ENCODE measurements at regions not wholly inside any gene's neighbourhood (a gene's known extent, or its start where the extent isn't known, plus 50 kb on each side); places are given as distances from the start of the nearest gene placed in this dataset.
"Not testable (repeated sequence)": the region's sequence is repeated elsewhere in the genome, so short reads cannot be mapped to it uniquely, and the experiment has no call there.

DNA sequence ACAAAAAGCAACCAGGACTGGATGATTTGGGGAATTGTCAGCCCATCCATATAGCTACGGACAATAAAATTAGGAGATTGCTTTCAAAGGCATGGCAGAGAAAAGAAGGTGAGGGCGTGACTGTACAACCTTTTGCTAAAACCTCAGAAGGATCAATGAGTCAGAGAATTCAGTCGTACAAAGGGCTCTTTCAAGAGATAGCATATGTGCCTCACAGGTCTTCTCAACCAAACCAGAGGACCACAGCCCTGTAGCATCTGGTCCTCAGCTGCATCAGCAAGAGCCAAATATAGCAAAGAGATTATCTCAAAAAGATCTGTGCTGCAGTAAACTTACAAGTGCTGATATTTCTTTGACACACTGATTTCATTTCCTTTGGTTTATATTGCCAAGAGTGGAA is 149.9 kb upstream of the RAB6C start:
- DNase-seq = no peak

DNA sequence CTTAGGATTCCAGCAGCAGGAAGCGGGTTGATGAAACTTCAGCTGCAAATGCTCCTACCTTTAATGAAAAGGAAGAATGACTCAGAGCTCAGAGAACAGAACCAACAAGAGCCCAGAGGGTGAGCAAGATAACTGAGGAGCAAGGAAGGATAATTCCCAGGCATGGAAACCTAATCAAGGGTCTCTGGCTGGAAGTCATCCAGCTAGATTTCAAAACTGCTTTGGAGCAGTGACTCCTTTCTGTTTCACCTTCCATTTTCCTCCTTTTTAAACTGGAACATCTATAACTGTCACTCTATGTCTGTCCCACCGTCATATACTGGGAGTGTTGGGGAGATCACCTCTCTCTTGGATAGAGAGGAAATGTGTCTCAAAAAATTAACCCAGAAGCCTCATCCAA is 148.4 kb upstream of the RAB6C start:
- no peak for DNase-seq

DNA sequence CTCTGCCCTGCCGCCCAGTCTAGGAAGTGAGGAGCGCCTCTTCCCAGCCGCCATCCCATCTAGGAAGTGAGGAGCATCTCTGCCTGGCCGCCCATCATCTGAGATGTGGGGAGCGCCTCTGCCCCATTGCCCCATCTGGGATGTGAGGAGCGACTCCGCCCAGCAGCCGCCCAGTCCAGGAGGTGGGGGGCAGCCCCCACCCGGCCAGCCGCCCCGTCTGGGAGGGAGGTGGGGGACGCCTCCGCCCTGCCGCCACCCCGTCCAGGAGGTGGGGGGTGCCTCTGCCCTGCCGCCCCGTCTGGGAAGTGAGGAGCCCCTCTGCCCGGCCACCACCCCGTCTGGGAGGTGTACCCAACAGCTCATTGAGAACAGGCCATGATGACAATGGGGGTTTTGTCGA is 146.0 kb upstream of the RAB6C start:
- not testable (repeated sequence) for DNase-seq

DNA sequence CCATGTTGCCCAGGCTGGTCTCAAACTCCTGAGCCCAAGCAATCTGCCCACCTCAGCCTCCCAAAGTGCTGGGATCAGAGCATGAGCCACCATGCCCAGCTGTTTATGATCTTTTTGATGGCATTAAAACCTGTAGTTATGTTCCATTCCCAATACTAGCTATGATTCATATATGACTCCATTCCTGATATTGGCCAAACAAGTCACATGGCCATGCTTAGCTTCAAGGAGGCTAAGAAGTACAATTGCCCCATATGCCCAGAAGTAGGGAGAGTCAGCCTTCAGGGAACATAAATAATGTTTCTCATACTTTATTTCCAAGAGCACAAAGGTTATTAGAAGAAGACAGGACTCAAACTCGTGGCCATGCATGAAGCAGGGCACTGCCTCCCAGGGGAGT is 132.4 kb upstream of the RAB6C start:
- DNase-seq = no peak

DNA sequence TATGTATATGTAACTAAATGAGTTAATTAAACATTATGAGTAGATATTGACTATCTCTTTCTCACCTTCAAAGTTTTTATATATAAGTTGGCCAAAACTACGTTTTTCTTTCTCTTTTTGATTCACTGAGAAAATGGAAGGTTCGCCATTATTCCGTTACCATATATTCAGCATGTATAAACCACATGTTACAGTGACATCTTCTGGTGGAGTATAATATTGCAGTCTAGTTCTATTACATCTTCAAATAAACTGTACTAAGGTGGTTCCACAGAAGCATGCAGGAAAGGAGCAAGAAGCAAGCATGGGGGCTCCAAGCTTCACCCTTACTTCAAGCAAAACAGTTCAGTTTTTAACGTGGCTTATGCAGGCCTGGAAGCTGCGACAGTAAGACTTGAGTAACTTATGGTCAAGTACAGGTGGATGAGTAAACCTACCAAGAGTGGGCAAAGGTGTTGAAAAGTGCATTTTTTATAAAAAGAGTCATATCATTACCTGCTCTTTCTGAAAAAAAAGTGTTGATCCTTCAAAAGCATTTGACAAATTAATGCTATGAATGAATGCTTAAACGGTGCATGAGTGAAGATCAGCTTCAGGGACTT is 129.8 kb upstream of the RAB6C start:
- peak; percentile 50 for DNase-seq

DNA sequence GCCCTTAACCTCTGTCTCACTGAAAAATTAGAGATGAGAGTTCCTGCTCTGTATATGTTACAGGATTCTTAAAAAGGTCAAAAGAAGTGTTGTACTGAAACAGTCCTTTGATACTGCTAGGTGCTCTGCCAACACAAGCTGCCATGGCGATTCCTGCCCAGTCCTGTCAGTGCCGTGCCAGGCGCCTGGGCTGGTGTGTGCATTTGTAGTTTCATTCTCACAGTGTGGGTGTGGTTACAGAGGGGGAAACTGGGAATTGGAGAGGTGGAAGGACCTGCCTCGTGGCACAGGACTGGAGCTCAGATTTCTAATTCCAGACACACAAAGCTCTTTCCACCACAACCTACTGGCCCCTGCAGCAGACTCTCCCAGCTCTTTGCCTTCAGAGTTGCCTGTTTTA is 122.3 kb upstream of the RAB6C start:
- no peak for DNase-seq

DNA sequence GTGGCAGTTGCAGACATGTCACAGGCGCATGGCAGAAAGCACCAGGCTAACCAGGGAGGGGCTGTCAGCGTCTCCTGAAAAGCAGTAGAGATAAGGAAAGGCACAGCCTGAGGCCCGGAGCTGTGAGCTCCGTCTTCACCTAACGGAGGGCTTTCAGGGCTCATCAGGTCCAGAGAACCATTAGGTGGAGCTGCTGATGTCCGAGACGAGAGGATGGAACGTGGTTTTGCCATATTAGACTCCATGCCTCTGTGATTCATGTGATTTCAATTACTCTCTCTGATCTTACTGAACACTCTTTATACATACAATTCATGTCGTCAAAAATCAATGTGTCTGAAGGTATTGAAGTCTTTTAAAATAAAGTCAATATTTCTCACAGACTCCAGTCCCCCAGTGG is 120.3 kb upstream of the RAB6C start:
- DNase-seq = no peak

DNA sequence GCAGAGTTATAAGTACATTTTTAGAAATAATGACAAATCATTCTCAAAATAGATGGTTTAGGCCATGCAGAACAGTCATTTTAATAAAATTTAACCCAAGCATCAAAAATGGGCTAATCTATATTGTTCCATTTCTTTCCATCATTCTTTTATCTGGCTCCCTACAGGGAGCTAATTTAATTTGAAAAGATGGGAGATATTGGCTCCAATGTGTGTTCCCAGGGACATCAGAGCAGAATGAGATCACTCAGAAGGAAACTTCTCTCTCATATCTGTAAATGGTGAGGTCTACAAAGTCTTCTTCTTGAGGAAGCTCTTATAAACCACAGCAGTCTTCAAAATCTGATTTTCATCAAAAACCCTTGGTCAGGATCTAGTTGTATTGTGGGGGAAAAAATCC is 119.4 kb upstream of the RAB6C start:
- DNase-seq = no peak

DNA sequence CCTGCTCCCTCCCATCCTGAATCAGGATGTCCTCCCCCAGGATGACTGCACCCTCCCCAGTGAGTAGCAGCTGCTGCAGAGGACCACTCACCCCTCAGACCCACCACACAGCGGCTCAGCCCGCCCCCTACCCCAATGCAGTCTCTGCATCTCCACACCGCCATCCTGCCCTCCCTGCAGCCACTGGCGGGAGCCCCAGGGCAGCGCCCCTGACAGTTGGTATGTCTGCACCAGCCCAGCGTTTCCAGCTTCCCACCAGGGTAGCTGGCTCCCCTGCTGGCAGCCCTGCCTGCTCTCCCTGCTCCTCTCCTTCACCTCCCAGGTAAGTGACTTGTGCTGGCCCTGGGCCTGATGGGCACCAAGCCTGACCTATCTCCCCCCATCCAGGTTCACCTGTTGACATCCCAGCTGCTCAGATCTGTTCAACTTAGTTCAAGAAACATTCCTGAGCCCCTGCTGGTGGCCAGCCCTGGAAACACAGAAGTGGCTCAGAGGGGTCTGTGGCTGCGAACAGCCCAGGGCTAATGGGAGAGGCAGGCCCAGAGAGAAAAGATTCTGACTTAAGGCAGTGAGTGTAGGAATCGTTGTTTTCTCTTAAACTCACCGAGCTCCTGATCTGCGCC is 117.7 kb upstream of the RAB6C start:
- no peak for DNase-seq

DNA sequence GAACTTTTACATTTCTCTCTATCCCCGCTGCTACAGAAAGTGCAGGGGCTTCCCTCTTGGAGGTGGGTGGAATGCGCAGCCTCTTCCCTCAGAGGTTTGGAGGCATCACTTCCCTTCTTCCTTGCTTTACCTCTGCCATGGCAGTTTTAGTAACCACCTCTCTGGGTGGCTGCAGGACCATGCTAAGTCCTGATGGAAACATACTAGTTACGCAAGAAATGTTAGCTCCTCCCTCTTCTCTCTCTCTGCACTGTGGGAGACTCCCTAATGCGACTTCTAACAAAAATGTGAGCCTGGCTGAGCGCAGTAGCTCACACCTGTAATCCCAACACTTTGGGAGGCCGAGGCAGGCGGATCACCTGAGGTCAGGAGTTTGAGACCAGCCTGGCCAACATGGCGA is 116.8 kb upstream of the RAB6C start:
- DNase-seq = no peak

DNA sequence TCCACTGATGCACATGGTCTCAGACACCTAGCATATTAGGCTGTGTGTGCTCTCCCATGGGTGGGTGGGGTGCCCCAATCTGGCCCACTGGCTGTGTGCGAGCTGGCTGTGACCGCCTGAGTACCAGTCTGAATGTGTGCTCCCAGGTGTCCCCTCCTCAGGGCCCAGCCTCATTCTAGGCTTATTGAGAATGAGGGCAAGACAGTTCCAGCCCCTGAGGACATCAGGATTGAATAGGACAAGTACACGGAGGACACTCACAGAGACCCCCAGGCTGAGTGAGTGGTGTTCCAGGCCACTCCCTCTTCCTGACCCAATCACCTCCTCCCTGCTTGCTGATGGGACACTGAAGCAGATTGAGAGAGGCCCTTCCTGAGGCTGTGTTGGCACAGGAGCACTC is 116.1 kb upstream of the RAB6C start:
- DNase-seq = no peak

DNA sequence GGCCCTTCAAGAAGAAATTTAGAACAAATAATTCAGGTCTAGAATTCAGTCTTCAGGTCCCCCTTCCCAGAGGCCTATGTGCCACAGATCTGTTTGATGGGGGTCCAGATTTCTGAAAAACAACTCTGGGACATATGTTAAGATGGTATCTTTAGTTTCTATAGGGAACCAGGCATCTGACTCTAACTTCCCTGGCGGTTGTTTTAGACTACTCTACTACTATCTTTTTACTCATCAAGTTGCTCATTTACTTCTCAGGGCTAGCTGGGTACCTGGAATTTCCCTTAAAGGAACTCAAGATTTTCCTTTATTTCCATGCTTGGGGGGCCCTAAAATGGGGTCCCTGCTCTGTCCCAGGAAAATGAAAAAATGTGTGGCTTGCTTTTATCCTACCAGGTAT is 114.7 kb upstream of the RAB6C start:
- DNase-seq = no peak

DNA sequence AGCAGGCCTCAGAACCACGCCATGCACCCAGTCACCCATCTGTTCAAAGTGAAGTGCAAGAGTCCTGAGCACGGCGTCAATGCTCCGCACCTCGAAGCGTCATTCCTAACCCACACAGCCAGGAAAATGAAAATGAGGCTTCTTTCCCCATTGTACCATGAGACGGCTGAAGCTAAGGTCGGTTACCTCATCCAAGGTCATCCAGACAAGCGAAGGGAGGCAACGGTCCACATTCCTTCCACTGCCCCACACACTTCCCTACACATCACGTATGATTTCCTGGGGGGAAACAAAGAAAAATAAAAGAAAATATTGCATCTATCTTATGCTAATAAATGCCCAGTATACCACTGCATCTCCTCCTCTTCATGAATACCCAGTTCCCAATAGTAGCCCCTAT is 113.5 kb upstream of the RAB6C start:
- no peak for DNase-seq

DNA sequence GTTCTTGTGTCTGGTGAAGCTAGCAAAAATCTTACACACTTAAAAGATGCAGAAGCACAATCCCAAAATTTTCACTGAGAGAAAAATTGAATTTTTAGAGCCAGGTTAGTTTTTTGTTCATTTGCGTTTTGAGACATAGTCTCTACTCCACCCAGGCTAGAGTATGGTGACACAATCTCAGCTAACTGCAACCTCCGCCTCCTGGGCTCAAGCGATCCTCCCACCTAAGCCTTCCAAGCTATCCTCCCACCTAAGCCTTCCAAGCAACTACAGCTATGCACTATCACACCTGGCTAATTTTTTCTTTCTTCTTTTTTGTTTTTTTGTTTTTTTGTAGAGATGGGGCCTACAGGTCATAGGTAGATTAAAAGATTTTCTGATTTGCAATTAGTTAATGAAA is 113.1 kb upstream of the RAB6C start:
- no peak for DNase-seq

DNA sequence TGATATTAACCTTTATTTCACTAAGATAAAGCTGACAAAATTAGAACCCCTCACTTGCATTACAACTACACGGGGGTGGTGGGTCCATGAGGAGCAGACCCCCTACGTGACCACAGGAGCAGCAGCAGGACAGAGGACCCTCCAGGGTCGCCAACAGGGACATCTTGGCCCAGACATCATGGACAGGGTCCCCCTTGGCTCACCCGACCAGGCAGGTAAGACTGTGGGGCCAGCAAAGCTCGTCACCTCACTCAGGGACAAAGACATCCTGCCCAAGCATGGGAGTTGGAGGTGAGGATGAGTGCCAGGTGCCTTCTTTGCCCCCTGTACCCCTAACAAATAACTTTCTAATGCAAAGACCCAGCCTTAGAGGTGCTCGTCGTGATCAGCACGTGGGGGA is 111.3 kb upstream of the RAB6C start:
- DNase-seq = no peak

DNA sequence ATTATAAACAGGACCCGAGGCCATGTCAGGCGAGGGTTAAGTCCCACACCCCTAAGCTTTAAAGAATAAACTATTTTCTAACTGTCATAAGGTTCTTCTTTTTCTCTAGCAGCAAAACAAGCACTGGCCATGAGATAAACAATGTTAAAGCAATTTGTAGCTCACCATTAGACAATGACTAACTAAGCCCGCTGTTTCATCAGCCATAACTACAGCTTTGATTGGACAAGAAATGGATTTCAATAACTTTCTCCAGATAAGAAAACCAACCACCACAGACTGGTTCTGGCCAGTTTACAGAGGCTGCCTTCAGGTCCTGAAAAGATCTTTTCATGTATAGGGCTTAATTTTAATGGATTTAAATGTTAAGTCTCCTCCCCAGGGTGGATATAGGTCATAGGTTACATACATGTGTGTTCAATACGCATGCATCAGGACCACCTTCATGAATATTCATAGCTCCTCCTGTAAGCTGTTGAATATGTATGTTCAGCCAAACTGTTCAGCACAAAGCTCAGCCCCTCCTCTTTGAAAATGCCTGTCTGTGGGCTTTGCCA is 108.7 kb upstream of the RAB6C start:
- DNase-seq = no peak

DNA sequence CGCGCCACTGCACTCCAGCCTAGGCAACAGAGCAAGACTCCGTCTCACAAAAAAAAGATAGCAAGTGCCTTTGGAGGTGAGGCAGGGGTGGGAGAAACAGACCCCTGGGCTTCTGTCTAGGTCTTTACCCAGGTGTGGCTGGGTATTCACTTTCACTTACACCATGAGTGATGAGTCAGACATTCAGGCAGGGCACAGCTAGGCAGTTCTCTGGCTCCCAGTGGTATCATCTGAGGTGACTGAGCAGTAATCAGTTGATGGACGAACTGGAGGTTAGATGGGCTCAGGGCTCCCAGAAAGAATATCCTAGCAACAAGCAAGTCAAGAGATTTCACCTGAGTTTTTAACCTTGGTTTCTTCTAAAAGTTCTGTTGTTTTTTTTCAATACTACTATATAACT is 107.0 kb upstream of the RAB6C start:
- DNase-seq = no peak

DNA sequence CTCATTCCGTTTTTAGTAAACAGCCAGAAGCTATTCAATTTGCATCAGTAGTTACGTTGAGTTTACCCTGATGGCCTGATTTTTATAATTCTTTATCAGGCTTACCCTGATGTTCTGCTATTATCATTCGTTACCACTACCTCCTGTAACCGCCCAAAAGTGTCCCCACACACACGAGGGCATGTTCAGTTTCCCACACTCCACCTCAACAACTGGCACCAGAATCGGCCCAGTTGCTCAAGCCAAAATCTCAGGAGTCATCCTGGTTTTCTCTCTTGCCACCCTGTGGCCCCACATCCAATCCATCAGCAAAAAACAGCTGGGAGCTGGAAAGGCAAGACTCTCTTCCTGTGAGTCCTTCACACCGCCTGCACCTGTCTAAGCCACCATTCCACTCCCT is 102.9 kb upstream of the RAB6C start:
- DNase-seq = no peak

DNA sequence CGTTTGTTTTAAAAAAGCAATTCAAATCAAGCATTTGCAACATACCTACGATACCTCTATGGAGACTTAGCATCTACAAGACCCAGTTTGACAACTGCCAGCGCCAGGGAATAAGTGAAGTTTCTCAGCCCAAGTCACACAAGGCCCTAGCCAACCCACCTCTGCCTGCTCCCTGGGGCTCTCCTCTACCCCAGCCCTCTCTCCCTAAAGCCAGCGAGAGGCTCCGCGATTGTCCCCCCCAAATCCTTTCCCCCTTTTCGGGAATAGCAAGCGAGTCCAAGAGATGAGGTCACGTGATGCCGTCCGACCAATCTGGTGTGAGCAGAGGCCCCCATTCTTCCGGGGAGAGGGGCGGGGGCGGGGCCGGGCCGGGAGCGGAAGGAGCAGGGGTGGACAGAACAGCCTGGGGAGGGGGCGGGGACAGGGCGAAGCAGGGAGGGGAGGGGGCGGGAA is 102.2 kb upstream of the RAB6C start:
- DNase-seq = peak; percentile 68

DNA sequence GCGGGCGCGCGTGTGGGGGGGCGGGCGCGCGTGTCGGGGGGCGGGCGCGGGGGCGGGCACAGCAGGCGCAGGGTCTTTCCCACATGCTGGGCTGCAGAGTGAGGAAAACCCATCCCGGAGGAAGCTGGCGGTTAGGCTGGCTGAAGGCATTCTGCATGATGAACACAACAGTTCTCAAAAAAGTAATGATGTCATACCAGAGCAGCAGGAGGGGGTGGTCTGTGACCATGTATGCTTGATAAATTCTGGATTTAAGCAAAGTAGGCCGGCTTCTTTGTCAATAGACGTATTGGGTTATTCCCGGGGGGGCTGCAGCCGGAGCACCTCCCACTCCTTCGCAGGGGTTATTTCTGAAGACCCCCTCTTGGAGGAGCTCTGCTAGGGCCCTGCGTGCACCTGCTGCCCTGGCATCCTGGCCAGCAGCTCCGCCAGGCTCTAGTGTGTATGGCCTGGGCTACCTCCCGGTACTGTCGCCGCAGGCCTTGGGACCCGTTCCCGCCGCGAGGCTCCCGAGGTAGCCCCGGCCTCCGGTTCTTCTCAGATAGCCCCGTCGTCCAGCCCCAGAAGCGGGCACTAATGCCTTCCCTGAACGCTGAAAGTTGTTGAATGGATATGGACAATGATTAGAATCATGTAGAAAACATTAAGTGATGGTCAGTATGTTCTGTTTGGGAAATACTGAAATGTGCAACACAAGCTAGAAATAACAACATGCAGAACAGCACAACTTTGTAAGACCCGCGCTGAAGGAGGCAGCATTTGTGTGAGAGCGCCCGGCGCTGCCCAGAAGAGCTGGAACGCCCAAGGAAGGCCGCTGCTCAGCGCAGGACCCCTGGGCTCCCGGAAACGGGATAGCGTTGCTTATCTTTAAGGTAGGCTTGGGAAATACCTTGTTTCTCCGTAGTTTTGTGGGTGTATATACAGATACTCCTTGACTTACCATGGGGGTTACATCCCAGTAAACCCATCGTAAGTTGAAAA is 101.4 kb upstream of the RAB6C start:
- peak; percentile 35 for DNase-seq

DNA sequence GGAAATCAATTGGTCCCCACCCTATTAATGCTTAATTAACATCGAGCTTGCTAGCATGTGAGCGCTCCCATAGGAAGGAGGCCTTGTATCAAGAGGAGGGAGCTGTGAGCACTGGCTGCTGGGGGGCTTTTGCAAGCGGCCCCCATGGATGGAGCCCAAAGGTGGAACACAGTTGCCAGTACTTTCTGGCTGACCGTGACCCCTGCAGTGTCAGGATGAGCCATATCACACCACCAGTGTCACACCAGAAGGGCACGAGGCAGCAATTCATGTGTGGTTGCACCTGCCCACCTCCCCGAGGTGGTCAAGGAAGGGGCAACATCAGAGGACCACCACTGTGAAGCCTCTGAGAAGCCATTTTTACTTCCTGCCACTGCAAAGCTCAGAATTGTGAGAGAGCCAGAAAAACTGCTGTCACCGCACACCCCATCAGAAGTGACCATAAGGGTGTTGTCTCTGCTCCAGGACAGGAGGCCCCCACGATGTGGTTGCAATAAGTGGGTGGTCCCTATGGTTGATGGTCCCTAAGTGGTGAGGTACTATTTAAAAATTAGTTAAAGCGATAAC is 99.8 kb upstream of the RAB6C start:
- DNase-seq = no peak

DNA sequence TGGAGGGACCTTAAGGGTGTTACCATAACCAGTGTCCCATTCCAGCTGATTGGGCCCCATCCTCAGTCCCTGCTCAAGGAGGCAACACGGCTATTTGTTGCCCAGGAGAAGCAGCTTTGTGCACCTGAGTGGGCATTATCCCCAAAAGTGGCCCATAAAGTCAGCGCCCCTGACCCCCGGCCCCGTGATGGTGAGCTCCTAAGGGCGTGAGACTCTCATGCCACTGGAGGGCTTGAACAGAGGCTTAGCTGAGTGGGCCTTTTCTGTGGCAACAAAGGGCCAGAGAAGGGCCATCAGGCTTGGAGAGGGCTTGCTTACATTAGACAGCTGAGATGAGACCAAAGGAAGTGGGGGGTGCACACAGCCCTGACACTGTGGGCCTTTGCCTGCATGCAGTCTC is 99.2 kb upstream of the RAB6C start:
- no peak for DNase-seq

DNA sequence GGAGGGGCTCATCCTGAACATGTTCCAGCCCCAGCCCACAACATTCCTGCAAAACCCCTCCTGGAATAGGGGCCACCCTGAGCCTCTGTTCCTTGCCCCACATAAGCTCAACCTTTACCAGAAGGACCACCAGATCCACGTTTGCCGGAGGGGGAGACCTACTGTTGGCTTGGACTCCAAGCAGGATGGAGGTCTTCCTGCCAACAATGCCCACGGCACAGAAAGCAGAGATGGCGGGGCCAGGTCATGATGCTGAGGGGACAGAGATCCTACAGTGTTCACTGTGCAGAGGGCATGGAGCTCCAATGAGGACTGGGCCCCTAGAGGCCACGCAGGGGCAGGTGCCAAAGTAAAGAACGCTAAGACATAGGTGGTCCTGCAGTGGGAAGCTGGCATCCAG is 98.5 kb upstream of the RAB6C start:
- no peak for DNase-seq

All from EL (cell line).